ENCODE measurements at regions not wholly inside any gene's neighbourhood (a gene's known extent, or its start where the extent isn't known, plus 50 kb on each side); places are given as distances from the start of the nearest gene placed in this dataset.

DNA sequence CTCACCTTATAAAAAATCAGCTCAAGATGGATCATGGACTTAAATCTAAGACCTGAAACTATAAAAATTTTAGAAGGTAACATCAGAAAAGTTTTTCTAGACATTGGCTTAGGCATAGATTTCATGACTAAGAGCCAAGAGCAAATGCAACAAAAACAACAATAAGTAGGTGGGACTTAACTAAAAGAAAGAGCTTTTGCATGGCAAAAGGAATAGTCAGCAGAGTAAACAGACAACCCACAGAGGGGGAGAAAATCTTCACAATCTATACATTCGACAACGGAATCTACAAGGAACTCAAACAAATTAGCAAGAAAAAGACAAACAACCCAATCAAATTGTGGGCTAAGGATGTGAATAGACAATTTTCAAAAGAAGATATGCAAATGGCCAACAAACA is 368.4 kb upstream of the KIF2B start:
- H3K9me3 ChIP-seq (ENCODE audit: insufficient read depth, low read length), result no peaks in the 10 kb centered on the region

DNA sequence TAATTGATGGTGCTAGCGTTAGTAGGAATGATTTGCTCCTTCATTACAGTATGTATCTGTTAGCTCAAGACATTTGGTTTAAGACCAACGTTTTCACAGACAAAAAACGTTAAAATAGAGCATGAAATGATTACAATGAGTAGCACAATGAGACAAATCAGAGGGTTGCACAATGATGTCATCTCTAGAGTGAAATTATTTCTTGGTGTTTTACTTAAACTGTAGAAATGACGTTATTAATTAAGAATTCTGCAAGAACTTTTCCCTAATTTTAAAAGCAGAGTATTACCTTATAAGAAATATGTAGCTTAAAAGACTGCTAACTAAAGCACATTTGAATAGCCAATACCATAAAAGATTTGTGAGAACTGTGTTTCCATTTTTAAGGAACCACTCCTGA is 373.4 kb upstream of the KIF2B start:
- Histone ChIP-seq H3K79me2 (ENCODE audit: low read length) (no peaks in the 10 kb centered on the region), H3K36me3 (replicated peaks; ENCODE audit: low read depth, low read length) (no peaks in the 10 kb centered on the region), H3K4me3 (ENCODE audit: low read length) (no peak overlapping the region), H4K20me1 (ENCODE audit: insufficient read depth, low read length) (no peaks in the 10 kb centered on the region), H3K9me3 (ENCODE audit: insufficient read depth, low read length) (no peaks in the 10 kb centered on the region), H3K27ac (ENCODE audit: low read length) (no peak overlapping the region), H3K9ac (ENCODE audit: low read length) (no peak overlapping the region), H3K4me2 (ENCODE audit: low read length) (no peak overlapping the region), H2AFZ (ENCODE audit: low read depth, low read length) (no peak overlapping the region), H3K27me3 (ENCODE audit: low read depth, low read length) (no peaks in the 10 kb centered on the region), H3K4me1 (ENCODE audit: low read length) (no peaks in the 10 kb centered on the region)
- no peak for TF ChIP-seq EZH2phosphoT487 (IDR thresholded peaks at IDR 0.05; ENCODE audit: low read depth)
- TF ChIP-seq, protein P1, sequence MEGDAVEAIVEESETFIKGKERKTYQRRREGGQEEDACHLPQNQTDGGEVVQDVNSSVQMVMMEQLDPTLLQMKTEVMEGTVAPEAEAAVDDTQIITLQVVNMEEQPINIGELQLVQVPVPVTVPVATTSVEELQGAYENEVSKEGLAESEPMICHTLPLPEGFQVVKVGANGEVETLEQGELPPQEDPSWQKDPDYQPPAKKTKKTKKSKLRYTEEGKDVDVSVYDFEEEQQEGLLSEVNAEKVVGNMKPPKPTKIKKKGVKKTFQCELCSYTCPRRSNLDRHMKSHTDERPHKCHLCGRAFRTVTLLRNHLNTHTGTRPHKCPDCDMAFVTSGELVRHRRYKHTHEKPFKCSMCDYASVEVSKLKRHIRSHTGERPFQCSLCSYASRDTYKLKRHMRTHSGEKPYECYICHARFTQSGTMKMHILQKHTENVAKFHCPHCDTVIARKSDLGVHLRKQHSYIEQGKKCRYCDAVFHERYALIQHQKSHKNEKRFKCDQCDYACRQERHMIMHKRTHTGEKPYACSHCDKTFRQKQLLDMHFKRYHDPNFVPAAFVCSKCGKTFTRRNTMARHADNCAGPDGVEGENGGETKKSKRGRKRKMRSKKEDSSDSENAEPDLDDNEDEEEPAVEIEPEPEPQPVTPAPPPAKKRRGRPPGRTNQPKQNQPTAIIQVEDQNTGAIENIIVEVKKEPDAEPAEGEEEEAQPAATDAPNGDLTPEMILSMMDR (IDR thresholded peaks at IDR 0.05; ENCODE audit: low read depth, low read length), result no peak

More for the DNA sequence above, 368.4 kb upstream of the KIF2B start:
- TF ChIP-seq, protein P1 (IDR thresholded peaks at IDR 0.05; ENCODE audit: low read depth, low read length), result no peak
- TF ChIP-seq EZH2phosphoT487 (IDR thresholded peaks at IDR 0.05; ENCODE audit: low read depth), result no peak
- Histone ChIP-seq H3K4me2 (ENCODE audit: low read length) (no peak overlapping the region), H3K36me3 (replicated peaks; ENCODE audit: low read depth, low read length) (no peaks in the 10 kb centered on the region), H3K4me3 (ENCODE audit: low read length) (no peak overlapping the region), H3K27ac (ENCODE audit: low read length) (no peak overlapping the region), H2AFZ (ENCODE audit: low read depth, low read length) (no peak overlapping the region), H3K4me1 (ENCODE audit: low read length) (no peaks in the 10 kb centered on the region), H3K79me2 (ENCODE audit: low read length) (no peaks in the 10 kb centered on the region), H3K27me3 (ENCODE audit: low read depth, low read length) (no peaks in the 10 kb centered on the region), H3K9ac (ENCODE audit: low read length) (no peak overlapping the region), H4K20me1 (ENCODE audit: insufficient read depth, low read length) (no peaks in the 10 kb centered on the region)

DNA sequence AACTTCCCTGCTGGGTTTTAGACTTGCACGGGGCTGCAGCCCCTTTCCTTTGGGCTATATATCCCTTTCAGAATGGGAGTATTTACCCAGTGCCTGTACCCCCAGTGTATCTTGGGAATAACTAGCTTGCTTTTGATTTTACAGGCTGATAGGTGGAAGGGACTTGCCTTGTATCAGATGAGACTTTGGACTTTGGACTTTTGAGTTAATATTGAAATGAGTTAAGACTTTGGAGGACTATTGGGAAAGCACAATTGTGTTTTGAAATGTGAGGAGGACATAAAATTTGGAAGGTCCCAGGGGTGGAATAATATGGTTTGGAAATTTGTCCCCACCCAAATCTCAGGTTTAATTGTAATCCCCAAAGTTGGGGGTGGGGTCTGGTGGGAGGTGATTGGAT is 393.8 kb upstream of the KIF2B start:
- Histone ChIP-seq H3K4me2 (ENCODE audit: low read length) (no peak overlapping the region), H3K4me1 (ENCODE audit: low read length) (no peaks in the 10 kb centered on the region; the same call in 1 of the 2 replicates)

DNA sequence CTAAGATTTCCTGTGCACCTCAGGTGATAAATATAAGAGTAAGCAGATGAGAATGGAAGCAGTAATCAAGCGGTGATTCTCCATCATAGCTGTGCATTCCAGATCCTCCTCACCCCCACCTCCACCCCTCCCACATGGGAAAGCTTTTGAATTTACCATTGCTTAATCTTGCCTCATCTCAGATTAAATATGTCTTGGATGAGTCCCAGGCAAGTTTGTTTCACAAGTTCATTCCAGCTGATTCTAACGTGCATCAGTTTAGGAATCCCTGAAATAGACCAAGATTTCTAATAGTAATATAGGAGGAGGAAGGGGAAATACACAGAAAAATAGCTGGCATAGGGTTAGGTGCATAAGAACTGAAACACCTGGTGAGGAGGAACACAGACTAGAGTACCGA is 396.2 kb upstream of the KIF2B start:
- no peaks in the 10 kb centered on the region for H3K27me3 ChIP-seq (ENCODE audit: low read depth, low read length)
- no peaks in the 10 kb centered on the region for H3K79me2 ChIP-seq (ENCODE audit: low read length)
- no peak overlapping the region for H3K27ac ChIP-seq (ENCODE audit: low read length)
- H3K36me3 ChIP-seq (replicated peaks; ENCODE audit: low read depth, low read length), result no peaks in the 10 kb centered on the region
- no peak overlapping the region for H3K4me3 ChIP-seq (ENCODE audit: low read length)
- no peak overlapping the region for H3K4me2 ChIP-seq (ENCODE audit: low read length)
- H4K20me1 ChIP-seq (ENCODE audit: insufficient read depth, low read length), result no peaks in the 10 kb centered on the region
- H3K9me3 ChIP-seq (ENCODE audit: insufficient read depth, low read length), result no peaks in the 10 kb centered on the region
- H3K9ac ChIP-seq (ENCODE audit: low read length), result no peak overlapping the region
- H3K4me1 ChIP-seq (ENCODE audit: low read length), result no peaks in the 10 kb centered on the region; the same call in 1 of the 2 replicates
- TF ChIP-seq, protein P1 (IDR thresholded peaks at IDR 0.05; ENCODE audit: low read depth, low read length), result no peak
- no peak for TF ChIP-seq EZH2phosphoT487 (IDR thresholded peaks at IDR 0.05; ENCODE audit: low read depth)
- H2AFZ ChIP-seq (ENCODE audit: low read depth, low read length), result no peak overlapping the region

More for the DNA sequence above, 393.8 kb upstream of the KIF2B start:
- no peaks in the 10 kb centered on the region for H3K36me3 ChIP-seq (replicated peaks; ENCODE audit: low read depth, low read length)
- H2AFZ ChIP-seq (ENCODE audit: low read depth, low read length), result no peak overlapping the region
- H3K9ac ChIP-seq (ENCODE audit: low read length), result no peak overlapping the region
- no peak overlapping the region for H3K4me3 ChIP-seq (ENCODE audit: low read length)
- H3K27ac ChIP-seq (ENCODE audit: low read length), result no peak overlapping the region
- H3K27me3 ChIP-seq (ENCODE audit: low read depth, low read length), result no peaks in the 10 kb centered on the region
- H3K9me3 ChIP-seq (ENCODE audit: insufficient read depth, low read length), result no peaks in the 10 kb centered on the region
- TF ChIP-seq, protein P1 (IDR thresholded peaks at IDR 0.05; ENCODE audit: low read depth, low read length), result no peak
- TF ChIP-seq EZH2phosphoT487 (IDR thresholded peaks at IDR 0.05; ENCODE audit: low read depth), result no peak
- H3K79me2 ChIP-seq (ENCODE audit: low read length), result no peaks in the 10 kb centered on the region
- no peaks in the 10 kb centered on the region for H4K20me1 ChIP-seq (ENCODE audit: insufficient read depth, low read length)
